ENCODE measurements at regions not wholly inside any gene's neighbourhood (a gene's known extent, or its start where the extent isn't known, plus 50 kb on each side); places are given as distances from the start of the nearest gene placed in this dataset.

GRCh38 chr10:20956843-20957242 lies 59.7 kb upstream of the NEBL start:
- TF ChIP-seq, protein P1, sequence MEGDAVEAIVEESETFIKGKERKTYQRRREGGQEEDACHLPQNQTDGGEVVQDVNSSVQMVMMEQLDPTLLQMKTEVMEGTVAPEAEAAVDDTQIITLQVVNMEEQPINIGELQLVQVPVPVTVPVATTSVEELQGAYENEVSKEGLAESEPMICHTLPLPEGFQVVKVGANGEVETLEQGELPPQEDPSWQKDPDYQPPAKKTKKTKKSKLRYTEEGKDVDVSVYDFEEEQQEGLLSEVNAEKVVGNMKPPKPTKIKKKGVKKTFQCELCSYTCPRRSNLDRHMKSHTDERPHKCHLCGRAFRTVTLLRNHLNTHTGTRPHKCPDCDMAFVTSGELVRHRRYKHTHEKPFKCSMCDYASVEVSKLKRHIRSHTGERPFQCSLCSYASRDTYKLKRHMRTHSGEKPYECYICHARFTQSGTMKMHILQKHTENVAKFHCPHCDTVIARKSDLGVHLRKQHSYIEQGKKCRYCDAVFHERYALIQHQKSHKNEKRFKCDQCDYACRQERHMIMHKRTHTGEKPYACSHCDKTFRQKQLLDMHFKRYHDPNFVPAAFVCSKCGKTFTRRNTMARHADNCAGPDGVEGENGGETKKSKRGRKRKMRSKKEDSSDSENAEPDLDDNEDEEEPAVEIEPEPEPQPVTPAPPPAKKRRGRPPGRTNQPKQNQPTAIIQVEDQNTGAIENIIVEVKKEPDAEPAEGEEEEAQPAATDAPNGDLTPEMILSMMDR (IDR thresholded peaks at IDR 0.05; ENCODE audit: control extremely low read depth in 1 of 3, insufficient read depth in 1 of 3, low read depth in 1 of 3, low read length in 3 of 3) = no peak
- TF ChIP-seq SIN3A (conservative IDR thresholded peaks at IDR 0.05 in 1 of 2, IDR thresholded peaks at IDR 0.05 in 1 of 2; ENCODE audit: low read depth in 1 of 2, low read length in 2 of 2) = no peak
- no peak for TF ChIP-seq KDM1A (IDR thresholded peaks at IDR 0.05; ENCODE audit: borderline replicate concordance, low read length)
- TF ChIP-seq MAFK (IDR thresholded peaks at IDR 0.05; ENCODE audit: low read depth, low read length) = no peak
- TF ChIP-seq ZNF274 (IDR thresholded peaks at IDR 0.05; ENCODE audit: borderline replicate concordance, extremely low read depth, low read length) = no peak
- TF ChIP-seq POU5F1 (IDR thresholded peaks at IDR 0.05; ENCODE audit: low read depth, low read length) = no peak
- TF ChIP-seq HDAC2 (IDR thresholded peaks at IDR 0.05; ENCODE audit: borderline replicate concordance in 1 of 2, low read depth in 2 of 2, low read length in 2 of 2) = no peak
- no peak for TF ChIP-seq BACH1 (IDR thresholded peaks at IDR 0.05; ENCODE audit: low read length)
- no peak for TF ChIP-seq NRF1 (IDR thresholded peaks at IDR 0.05; ENCODE audit: low read depth, low read length)
- no peak for TF ChIP-seq POLR2A (IDR thresholded peaks at IDR 0.05; ENCODE audit: control extremely low read depth in 1 of 2, low read depth in 2 of 2, low read length in 2 of 2)
- no peak for TF ChIP-seq RFX5 (IDR thresholded peaks at IDR 0.05; ENCODE audit: borderline replicate concordance, low read depth, low read length)
- TF ChIP-seq EGR1 (IDR thresholded peaks at IDR 0.05; ENCODE audit: borderline replicate concordance, low read depth, low read length) = no peak
- no peak for TF ChIP-seq EZH2 (IDR thresholded peaks at IDR 0.05; ENCODE audit: low read depth, low read length, severe bottlenecking)
